H1 (cell line): ENCODE measurements at regions not wholly inside any gene's neighbourhood (a gene's known extent, or its start where the extent isn't known, plus 50 kb on each side); places are given as distances from the start of the nearest gene placed in this dataset.

Source experiments
- CTCF ChIA-PET: fragments of 300-600 bp; sonication (Branson Sonifier 250); formaldehyde crosslinking; loops from one replicate; lab custom pipeline; 2021; ENCODE audit not compliant: partially characterized antibody; lab: Charles Lee
- POLR2A ChIA-PET: fragments of 300-600 bp; sonication (Branson Sonifier 250); formaldehyde crosslinking; loops from one replicate; lab custom pipeline; 2021; ENCODE audit warnings: inconsistent platforms; ENCODE audit not compliant: partially characterized antibody; lab: Charles Lee
- DNase-seq, 2 experiments: peaks; one replicate each; pipeline versions ENCODE4 v3.0.0 to v3.0.0-alpha.2; 2010 to 2022; ENCODE audit warnings: low spot score in 2 of 2, low read depth in 1 of 2, mixed read lengths in 1 of 2
- FAIRE-seq: peaks from 2 replicates; lab custom pipeline; 2011; peaks lifted over from hg19 to GRCh38; lab: Jason Lieb, UNC
- H2AFZ ChIP-seq: 2 replicates; pipeline ENCODE4 v1.8.1; 2012; ENCODE audit warnings: low read length, inconsistent platforms
- H2AK5ac ChIP-seq: 2 replicates; pipeline ENCODE4 v1.6.1; 2013; ENCODE audit warnings: low read depth, low read length
- H2BK120ac ChIP-seq: replicated peaks from 2 replicates; pipeline ENCODE3; 2013; ENCODE audit warnings: low read depth, low read length, inconsistent platforms
- H2BK12ac ChIP-seq: 2 replicates; pipeline ENCODE4 v1.6.1; 2013; ENCODE audit warnings: low read depth, low read length
- H2BK15ac ChIP-seq: 2 replicates; pipeline ENCODE4 v1.6.1; 2013; ENCODE audit warnings: low read length
- H2BK20ac ChIP-seq: 2 replicates; pipeline ENCODE4 v1.6.1; 2013; ENCODE audit warnings: low read length
- H2BK5ac ChIP-seq: 2 replicates; pipeline ENCODE4 v1.6.1; 2013; ENCODE audit warnings: low read depth, low read length
- H3K14ac ChIP-seq: 2 replicates; pipeline ENCODE4 v1.6.1; 2013; ENCODE audit warnings: inconsistent platforms; ENCODE audit not compliant: insufficient read length
- H3K18ac ChIP-seq: 2 replicates; pipeline ENCODE4 v1.6.1; 2013; ENCODE audit warnings: low read length; ENCODE audit errors: extremely low read depth
- H3K23ac ChIP-seq: 2 replicates; pipeline ENCODE4 v1.6.1; 2013; ENCODE audit warnings: inconsistent platforms; ENCODE audit not compliant: insufficient read length
- H3K23me2 ChIP-seq: 2 replicates; pipeline ENCODE4 v1.6.1; 2013; ENCODE audit warnings: low read depth, low read length
- H3K27ac ChIP-seq: 2 replicates; pipeline ENCODE4 v1.6.1; 2011; ENCODE audit warnings: low read depth, low read length, inconsistent platforms
- H3K27me3 ChIP-seq, 4 experiments: replicated peaks in 1 of 4; 1 replicate in 1 of 4; 2 replicates in 3 of 4; pipeline versions ENCODE4 v1.6.1 to v1.8.1; 2011 to 2013; ENCODE audit warnings: low read length in 3 of 4, mild to moderate bottlenecking in 3 of 4, inconsistent platforms in 2 of 4, mixed read lengths in 2 of 4, moderate library complexity in 1 of 4; ENCODE audit not compliant: control insufficient read depth in 3 of 4, insufficient read depth in 3 of 4; ENCODE audit errors: extremely low read depth in 1 of 4
- H3K36me3 ChIP-seq, 4 experiments: 2 replicates each; pipeline versions ENCODE4 v1.6.1 to v1.8.1; 2011 to 2013; ENCODE audit warnings: mild to moderate bottlenecking in 4 of 4, low read length in 3 of 4, moderate library complexity in 2 of 4, control low read depth in 1 of 4, inconsistent platforms in 1 of 4; ENCODE audit not compliant: insufficient read depth in 4 of 4, control insufficient read depth in 2 of 4
- H3K4ac ChIP-seq: replicated peaks from 2 replicates; pipeline ENCODE3; 2013; ENCODE audit warnings: low read length, low read depth, mixed read lengths, inconsistent platforms; ENCODE audit not compliant: insufficient read length
- H3K4me1 ChIP-seq, 4 experiments: replicated peaks in 1 of 4; 1 replicate in 1 of 4; 2 replicates in 3 of 4; pipeline versions ENCODE4 v1.6.1 to v1.8.1; 2011 to 2013; ENCODE audit warnings: low read length in 3 of 4, inconsistent platforms in 2 of 4, mixed read lengths in 1 of 4; ENCODE audit not compliant: insufficient read depth in 4 of 4, control insufficient read depth in 3 of 4
- H3K4me2 ChIP-seq, 2 experiments: 2 replicates each; pipeline versions ENCODE4 v1.6.1 to v1.8.1; 2011 to 2013; ENCODE audit warnings: low read depth in 2 of 2, low read length in 2 of 2, control low read depth in 1 of 2, inconsistent platforms in 1 of 2, mild to moderate bottlenecking in 1 of 2; ENCODE audit not compliant: insufficient read depth in 1 of 2
- H3K4me3 ChIP-seq, 4 experiments: fragments of 200-600, 300-600 bp in 1 of 4; sonication (generic), shearing (Covaris generic), sonication (Bioruptor Twin) in 1 of 4; 2 replicates each; pipeline versions ENCODE4 v1.5.1 to v1.8.1; 2011 to 2016; ENCODE audit warnings: low read length in 4 of 4, low read depth in 3 of 4, control low read depth in 2 of 4, inconsistent platforms in 2 of 4, mild to moderate bottlenecking in 2 of 4, mixed read lengths in 1 of 4, moderate library complexity in 1 of 4; ENCODE audit not compliant: insufficient read depth in 2 of 4; ENCODE audit errors: extremely low read depth in 1 of 4
- H3K56ac ChIP-seq: replicated peaks from 2 replicates; pipeline ENCODE3; 2013; ENCODE audit warnings: low read depth, mild to moderate bottlenecking, mixed read lengths, low read length, inconsistent platforms; ENCODE audit not compliant: insufficient read length
- H3K79me1 ChIP-seq: 2 replicates; pipeline ENCODE4 v1.6.1; 2013; ENCODE audit warnings: low read depth, low read length, control low read depth
- H3K79me2 ChIP-seq, 2 experiments: 2 replicates each; pipeline versions ENCODE4 v1.6.1 to v1.8.1; 2012 to 2013; ENCODE audit warnings: low read length in 2 of 2, mild to moderate bottlenecking in 2 of 2, inconsistent platforms in 1 of 2; ENCODE audit not compliant: insufficient read depth in 2 of 2, control insufficient read depth in 1 of 2
- H3K9ac ChIP-seq, 4 experiments: replicated peaks in 1 of 4; 1 replicate in 1 of 4; 2 replicates in 3 of 4; pipeline versions ENCODE4 v1.6.1 to v1.8.1; 2011 to 2013; ENCODE audit warnings: low read depth in 3 of 4, low read length in 3 of 4, control low read depth in 2 of 4, mild to moderate bottlenecking in 2 of 4, moderate library complexity in 2 of 4, inconsistent platforms in 1 of 4; ENCODE audit errors: extremely low read depth in 1 of 4
- H3K9me3 ChIP-seq, 2 experiments: 2 replicates each; pipeline versions ENCODE4 v1.6.1 to v1.8.1; 2012 to 2013; ENCODE audit warnings: mild to moderate bottlenecking in 2 of 2, moderate library complexity in 2 of 2, control low read depth in 1 of 2, inconsistent platforms in 1 of 2, low read depth in 1 of 2, low read length in 1 of 2, mixed read lengths in 1 of 2; ENCODE audit not compliant: insufficient read depth in 2 of 2
- H4K20me1 ChIP-seq, 2 experiments: replicated peaks in 1 of 2; 2 replicates each; pipeline versions ENCODE3 to v1.8.1; 2011 to 2013; ENCODE audit warnings: inconsistent platforms in 2 of 2, low read length in 2 of 2, mild to moderate bottlenecking in 1 of 2; ENCODE audit not compliant: insufficient read depth in 2 of 2, control insufficient read depth in 1 of 2
- H4K5ac ChIP-seq: 2 replicates; pipeline ENCODE4 v1.6.1; 2013; ENCODE audit warnings: low read length, low read depth, mixed read lengths, inconsistent platforms; ENCODE audit not compliant: insufficient read length
- H4K8ac ChIP-seq: 2 replicates; pipeline ENCODE4 v1.8.0; 2013; ENCODE audit warnings: mild to moderate bottlenecking, moderate library complexity, low read length, inconsistent platforms; ENCODE audit not compliant: insufficient read depth; ENCODE audit errors: extremely low read depth
- H4K91ac ChIP-seq: replicated peaks from 2 replicates; pipeline ENCODE3; 2013; ENCODE audit warnings: low read length, mixed read lengths, inconsistent platforms; ENCODE audit not compliant: insufficient read length
- CBX5 ChIP-seq: fragments of 300-800, 300-1000 bp; sonication (generic); IDR thresholded peaks from 2 replicates; pipeline ENCODE4 v1.7.1; 2016; ENCODE audit warnings: antibody characterized with exemption, low read length, low read depth
- EGR1 ChIP-seq: IDR thresholded peaks from 2 replicates; pipeline ENCODE4 v1.6.1; 2011; ENCODE audit warnings: low read depth, low read length, borderline replicate concordance
- EP300 ChIP-seq, 2 experiments: IDR thresholded peaks; 1 replicate in 1 of 2; 2 replicates in 1 of 2; pipeline ENCODE4 v1.6.1; 2011 to 2012; ENCODE audit warnings: low read depth in 2 of 2, low read length in 2 of 2, mild to moderate bottlenecking in 2 of 2, borderline replicate concordance in 1 of 2, inconsistent platforms in 1 of 2, moderate library complexity in 1 of 2
- FOSL1 ChIP-seq: IDR thresholded peaks from 2 replicates; pipeline ENCODE4 v1.6.1; 2011; ENCODE audit warnings: mild to moderate bottlenecking, low read depth, low read length, moderate library complexity; ENCODE audit not compliant: insufficient read depth
- HDAC2 ChIP-seq, 2 experiments: fragments of 300-600 bp in 1 of 2; sonication (generic) in 1 of 2; IDR thresholded peaks; 2 replicates each; pipeline ENCODE4 v1.6.1; 2011 to 2012; ENCODE audit warnings: low read depth in 2 of 2, low read length in 2 of 2, mild to moderate bottlenecking in 2 of 2, moderate library complexity in 2 of 2, borderline replicate concordance in 1 of 2, inconsistent platforms in 1 of 2
- HDAC6 ChIP-seq: IDR thresholded peaks from one replicate; pipeline ENCODE4 v1.7.1; 2012; ENCODE audit warnings: low read depth, mild to moderate bottlenecking, inconsistent platforms, low read length, moderate library complexity
- JUND ChIP-seq: IDR thresholded peaks from 2 replicates; pipeline ENCODE4 v1.6.1; 2011; ENCODE audit warnings: mild to moderate bottlenecking, improper control_type of control experiment, low read length
- KDM5A ChIP-seq: fragments of 200-600 bp; IDR thresholded peaks from 2 replicates; pipeline ENCODE4 v1.7.1; 2012; ENCODE audit warnings: mild to moderate bottlenecking, low read length, inconsistent platforms, mixed read lengths
- MAFK ChIP-seq: IDR thresholded peaks from 2 replicates; pipeline ENCODE4 v1.6.1; 2012; ENCODE audit warnings: low read depth, mild to moderate bottlenecking, improper control_type of control experiment, low read length
- RAD21 ChIP-seq, 2 experiments: IDR thresholded peaks in 1 of 2; conservative IDR thresholded peaks in 1 of 2; 2 replicates each; pipeline ENCODE4 v1.6.1; 2011; ENCODE audit warnings: low read depth in 2 of 2, low read length in 2 of 2, improper control_type of control experiment in 1 of 2, inconsistent platforms in 1 of 2, mild to moderate bottlenecking in 1 of 2, moderate library complexity in 1 of 2
- RBBP5 ChIP-seq: IDR thresholded peaks from 2 replicates; pipeline ENCODE4 v1.7.1; 2012; ENCODE audit warnings: low read depth, mild to moderate bottlenecking, inconsistent platforms, low read length, moderate library complexity, borderline replicate concordance
- YY1 ChIP-seq: IDR thresholded peaks from 2 replicates; pipeline ENCODE4 v1.6.1; 2011; ENCODE audit warnings: low read depth, mild to moderate bottlenecking, low read length
- WGBS, 2 experiments: shearing (Covaris generic) in 1 of 2; methylation state at CpG; one replicate each; pipeline versions ENCODE4 v1.1.6 to v1.1.7; 2013 to 2015; ENCODE audit warnings: low lambda C conversion rate in 2 of 2, mixed read lengths in 2 of 2, inconsistent platforms in 1 of 2, low coverage in 1 of 2, missing lambda C conversion rate in 1 of 2; ENCODE audit not compliant: insufficient replicate concordance in 2 of 2, insufficient coverage in 1 of 2, insufficient read length in 1 of 2; ENCODE audit errors: extremely low coverage in 1 of 2, missing lambda C conversion rate in 1 of 2; 5-methylcytosine and 5-hydroxymethylcytosine counted together
- TF ChIP-seq, protein P1 (sequence below): IDR thresholded peaks from 2 replicates; pipeline ENCODE4 v1.6.1; 2012; ENCODE audit warnings: inconsistent platforms

GRCh38 chr3:127450331-127450730 is 140.2 kb downstream of the TPRA1 start:
- Histone ChIP-seq H3K14ac (no peak overlapping the region), H3K27me3 (peaks cover 0 to 11% (median 9%) of the 10 kb centered on the region in 4 experiments; a peak in 4 of 7 replicates), H3K18ac (no peak overlapping the region), H2BK5ac (no peak overlapping the region), H2BK20ac (no peak overlapping the region), H3K79me1 (no peaks in the 10 kb centered on the region), H3K4me1 (peaks cover 0 to 4% (median under 1%) of the 10 kb centered on the region in 4 experiments; a peak in 2 of 7 replicates), H3K23ac (no peak overlapping the region), H4K5ac (no peak overlapping the region), H3K27ac (no peak overlapping the region), H2BK12ac (no peak overlapping the region), H2BK15ac (no peak overlapping the region), H3K79me2 (no peaks in the 10 kb centered on the region), H4K91ac (no peak overlapping the region), H2AFZ (no peak overlapping the region), H3K4ac (no peak overlapping the region), H3K9me3 (no peaks in the 10 kb centered on the region), H3K9ac (no peak overlapping the region), H2BK120ac (no peak overlapping the region), H3K23me2 (no peaks in the 10 kb centered on the region), H3K4me2 (no peak overlapping the region), H2AK5ac (no peak overlapping the region), H3K36me3 (no peaks in the 10 kb centered on the region), H4K20me1 (no peaks in the 10 kb centered on the region), H3K56ac (no peak overlapping the region), H4K8ac (no peak overlapping the region), H3K4me3 (no peak overlapping the region)
- CTCF ChIA-PET = interaction anchor here (0.6 to 1.7 kb wide), 5 partner anchors 9 to 163 kb away, joined by 3 to 7 read pairs (median 3); no protein-coding TSS in a partner anchor
- POLR2A ChIA-PET = interaction anchor here (1.2 kb wide), 1 partner anchor 54 kb away, joined by 3 read pairs; no protein-coding TSS in a partner anchor
- no peak for DNase-seq
- WGBS, 2 experiments = 91% methylated on average over 7 of the region's 8 CpGs; no CpG with 5 or more reads in 1 of the 2 experiments
- FAIRE-seq = no peak
- TF ChIP-seq EGR1 = no peak
- TF ChIP-seq HDAC2 (IDR thresholded peaks at IDR 0.05; ENCODE audit: borderline replicate concordance in 1 of 2, low read depth in 2 of 2, low read length in 2 of 2) = no peak
- no peak for TF ChIP-seq RBBP5
- TF ChIP-seq EP300 (IDR thresholded peaks at IDR 0.05; ENCODE audit: borderline replicate concordance in 1 of 2, low read depth in 2 of 2, low read length in 2 of 2) = no peak
- TF ChIP-seq, protein P1, sequence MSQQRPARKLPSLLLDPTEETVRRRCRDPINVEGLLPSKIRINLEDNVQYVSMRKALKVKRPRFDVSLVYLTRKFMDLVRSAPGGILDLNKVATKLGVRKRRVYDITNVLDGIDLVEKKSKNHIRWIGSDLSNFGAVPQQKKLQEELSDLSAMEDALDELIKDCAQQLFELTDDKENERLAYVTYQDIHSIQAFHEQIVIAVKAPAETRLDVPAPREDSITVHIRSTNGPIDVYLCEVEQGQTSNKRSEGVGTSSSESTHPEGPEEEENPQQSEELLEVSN = no peak
- no peak for TF ChIP-seq CBX5
- no peak for TF ChIP-seq YY1
- no peak for TF ChIP-seq RAD21 (IDR thresholded peaks at IDR 0.05 in 1 of 2, conservative IDR thresholded peaks at IDR 0.05 in 1 of 2; ENCODE audit: low read depth in 2 of 2, low read length in 2 of 2)
- TF ChIP-seq HDAC6 = no peak
- TF ChIP-seq FOSL1 = no peak
- no peak for TF ChIP-seq JUND
- no peak for TF ChIP-seq KDM5A
- TF ChIP-seq MAFK = no peak
